Left lung (tissue), 4 donors: ENCODE measurements at regions not wholly inside any gene's neighbourhood (a gene's known extent, or its start where the extent isn't known, plus 50 kb on each side); places are given as distances from the start of the nearest gene placed in this dataset.

Experiments
- ATAC-seq: fragments of 200-7000 bp; cut with Tn5 transposase; one replicate; pipeline ENCODE4 v1.9.1; 2020; ENCODE audit warnings: moderate library complexity
- DNase-seq, 4 donors: peaks; one replicate each; pipeline ENCODE4 v3.0.0-alpha.2; 2013 to 2020
- H3K27ac ChIP-seq, 2 donors: fragments of 200-600 bp; sonication (generic) in 1 of 2; one replicate each; pipeline versions ENCODE4 v1.5.0 to v1.8.0; 2020 to 2021
- H3K27me3 ChIP-seq, 2 donors: fragments of 200-600 bp; sonication (generic) in 1 of 2; one replicate each; pipeline versions ENCODE4 v1.5.0 to v1.8.0; 2020 to 2021
- H3K36me3 ChIP-seq, 2 donors: fragments of 200-600 bp; sonication (generic) in 1 of 2; one replicate each; pipeline versions ENCODE4 v1.5.0 to v1.8.0; 2020 to 2021
- H3K4me1 ChIP-seq, 2 donors: fragments of 200-600 bp; one replicate each; pipeline ENCODE4 v1.8.0; 2021
- H3K4me3 ChIP-seq, 2 donors: fragments of 200-600 bp; sonication (generic) in 1 of 2; one replicate each; pipeline versions ENCODE4 v1.5.0 to v1.8.0; 2020 to 2021; ENCODE audit warnings: mild to moderate bottlenecking in 1 of 2
- H3K9me3 ChIP-seq, 2 donors: fragments of 200-600 bp; sonication (generic) in 1 of 2; one replicate each; pipeline versions ENCODE4 v1.5.0 to v1.8.0; 2020 to 2021
- intact Hi-C, 2 donors: fragments of 100-400 bp; cut with DNase I; formaldehyde crosslinking; loops; one replicate each; pipeline versions ENCODE4 v1.11.2 to v1.14.2; 2022
- TF ChIP-seq, protein P1 (sequence below), 2 donors: fragments of 200-600 bp; sonication (generic) in 1 of 2; IDR thresholded peaks; one replicate each; pipeline versions ENCODE4 v1.5.0 to v1.8.0; 2021; ENCODE audit warnings: antibody characterized with exemption in 2 of 2
- donor health status: DM: no; HTN: yes; CAD: no.
- donor health status: DM: no; HTN: no; CAD: no.

DNA sequence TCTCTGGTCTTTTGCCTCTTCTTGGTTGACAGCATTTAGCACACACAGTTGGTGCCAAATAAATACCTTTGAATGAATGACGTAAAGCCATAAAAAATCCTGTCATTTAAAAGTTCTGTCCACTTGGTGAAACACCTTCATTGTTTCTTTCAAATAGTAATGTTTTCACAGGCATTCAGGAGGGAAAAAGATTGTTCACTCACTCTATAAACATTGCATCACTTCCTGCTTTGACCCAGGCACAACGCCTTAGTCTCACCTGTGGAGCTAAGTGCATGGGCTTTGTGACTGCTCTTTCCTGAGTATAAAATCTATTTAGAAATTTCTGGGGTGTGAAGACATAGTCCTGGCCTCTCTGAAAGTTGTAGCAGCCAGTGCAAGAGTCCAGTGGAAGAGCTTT lies 88.9 kb upstream of the CXCL14 start:
- H3K36me3 ChIP-seq: no peaks in the 10 kb centered on the region
- DNase-seq (no peak), ATAC-seq (peak; percentile 46)
- H3K4me1 ChIP-seq: no peaks in the 10 kb centered on the region
- H3K9me3 ChIP-seq: no peaks in the 10 kb centered on the region
- intact Hi-C loops: no loop called here
- no peak overlapping the region for H3K4me3 ChIP-seq
- H3K27ac ChIP-seq: no peak overlapping the region
- H3K27me3 ChIP-seq: no peaks in the 10 kb centered on the region
- TF ChIP-seq, protein P1, sequence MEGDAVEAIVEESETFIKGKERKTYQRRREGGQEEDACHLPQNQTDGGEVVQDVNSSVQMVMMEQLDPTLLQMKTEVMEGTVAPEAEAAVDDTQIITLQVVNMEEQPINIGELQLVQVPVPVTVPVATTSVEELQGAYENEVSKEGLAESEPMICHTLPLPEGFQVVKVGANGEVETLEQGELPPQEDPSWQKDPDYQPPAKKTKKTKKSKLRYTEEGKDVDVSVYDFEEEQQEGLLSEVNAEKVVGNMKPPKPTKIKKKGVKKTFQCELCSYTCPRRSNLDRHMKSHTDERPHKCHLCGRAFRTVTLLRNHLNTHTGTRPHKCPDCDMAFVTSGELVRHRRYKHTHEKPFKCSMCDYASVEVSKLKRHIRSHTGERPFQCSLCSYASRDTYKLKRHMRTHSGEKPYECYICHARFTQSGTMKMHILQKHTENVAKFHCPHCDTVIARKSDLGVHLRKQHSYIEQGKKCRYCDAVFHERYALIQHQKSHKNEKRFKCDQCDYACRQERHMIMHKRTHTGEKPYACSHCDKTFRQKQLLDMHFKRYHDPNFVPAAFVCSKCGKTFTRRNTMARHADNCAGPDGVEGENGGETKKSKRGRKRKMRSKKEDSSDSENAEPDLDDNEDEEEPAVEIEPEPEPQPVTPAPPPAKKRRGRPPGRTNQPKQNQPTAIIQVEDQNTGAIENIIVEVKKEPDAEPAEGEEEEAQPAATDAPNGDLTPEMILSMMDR (IDR thresholded peaks at IDR 0.05): no peak

GRCh38 chr5:135667204-135667603 lies 88.4 kb upstream of the CXCL14 start:
- intact Hi-C loops: no loop called here
- TF ChIP-seq, protein P1 (IDR thresholded peaks at IDR 0.05): no peak

GRCh38 chr5:135662683-135663082 lies 83.9 kb upstream of the CXCL14 start:
- intact Hi-C loops: no loop called here
- H3K4me3 ChIP-seq: no peak overlapping the region
- TF ChIP-seq, protein P1 (IDR thresholded peaks at IDR 0.05): no peak
- ATAC-seq (no peak), DNase-seq (no peak)
- H3K36me3 ChIP-seq: no peaks in the 10 kb centered on the region
- no peaks in the 10 kb centered on the region for H3K27me3 ChIP-seq
- no peak overlapping the region for H3K27ac ChIP-seq
- peaks cover 0 to 14% of the 10 kb centered on the region in 2 donors for H3K9me3 ChIP-seq
- no peaks in the 10 kb centered on the region for H3K4me1 ChIP-seq

More at GRCh38 chr5:135667204-135667603, 88.4 kb upstream of the CXCL14 start:
- Histone ChIP-seq H3K4me1 (no peaks in the 10 kb centered on the region), H3K9me3 (no peaks in the 10 kb centered on the region), H3K36me3 (no peaks in the 10 kb centered on the region), H3K27me3 (no peaks in the 10 kb centered on the region), H3K4me3 (no peak overlapping the region), H3K27ac (no peak overlapping the region)
- DNase-seq (no peak), ATAC-seq (no peak)

DNA sequence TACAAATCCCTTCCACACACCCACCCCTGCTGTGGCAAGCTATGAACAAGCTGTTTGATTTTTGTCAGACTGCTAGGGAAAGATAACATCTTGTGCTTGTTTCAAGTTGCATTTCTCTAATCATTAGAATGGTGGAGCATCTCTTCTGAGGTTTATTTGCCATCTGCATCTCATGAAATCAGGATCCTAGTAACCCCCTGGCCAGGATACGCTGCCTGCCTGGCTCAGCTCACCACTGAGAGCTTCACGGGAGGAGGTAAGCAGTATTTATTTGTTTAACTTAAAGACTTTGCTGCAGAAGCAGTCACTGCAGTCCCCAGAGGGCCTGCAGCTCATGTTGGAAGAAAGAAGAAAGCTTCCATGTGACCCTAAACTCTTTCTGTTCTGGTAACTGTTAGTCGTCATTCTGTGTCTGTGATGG lies 83.3 kb upstream of the CXCL14 start:
- no peak for ATAC-seq
- H3K36me3 ChIP-seq: no peaks in the 10 kb centered on the region
- TF ChIP-seq, protein P1 (IDR thresholded peaks at IDR 0.05): no peak

GRCh38 chr5:135660826-135661575 lies 82.2 kb upstream of the CXCL14 start:
- H3K4me1 ChIP-seq: no peaks in the 10 kb centered on the region
- ATAC-seq (peak; percentile 51), DNase-seq (peak in 1 of 4 donors; percentile 40)
- no peak overlapping the region for H3K27ac ChIP-seq
- intact Hi-C loops: no loop called here
- no peaks in the 10 kb centered on the region for H3K27me3 ChIP-seq
- TF ChIP-seq, protein P1 (IDR thresholded peaks at IDR 0.05): no peak
- no peaks in the 10 kb centered on the region for H3K36me3 ChIP-seq
- H3K4me3 ChIP-seq: no peak overlapping the region
- H3K9me3 ChIP-seq: peaks cover 0 to 14% of the 10 kb centered on the region in 2 donors

More for the DNA sequence above, 83.3 kb upstream of the CXCL14 start:
- H3K4me3 ChIP-seq: no peak overlapping the region
- intact Hi-C loops: no loop called here
- no peak for DNase-seq
- H3K9me3 ChIP-seq: peaks cover 0 to 14% of the 10 kb centered on the region in 2 donors
- H3K4me1 ChIP-seq: no peaks in the 10 kb centered on the region
- H3K27ac ChIP-seq: no peak overlapping the region
- H3K27me3 ChIP-seq: no peaks in the 10 kb centered on the region
